ENCODE measurements at regions not wholly inside any gene's neighbourhood (a gene's known extent, or its start where the extent isn't known, plus 50 kb on each side); places are given as distances from the start of the nearest gene placed in this dataset.
A peak's percentile ranks its signal among the peaks of the same experiment; 100 is the strongest.
"Not testable (repeated sequence)": the region's sequence is repeated elsewhere in the genome, so short reads cannot be mapped to it uniquely, and the experiment has no call there.

- DNase-seq (ENCODE audit: insufficient read length, low spot score) (no peak), FAIRE-seq (no peak)
- no peak for TF ChIP-seq POLR2A (IDR thresholded peaks at IDR 0.05; ENCODE audit: low read depth, low read length)
Measured at GRCh38 chr17:51347851-51348584, 87.7 kb downstream of the UTP18 start.

GRCh38 chr17:51351080-51351479 lies 90.7 kb downstream of the UTP18 start:
- FAIRE-seq, result no peak
- no peak for TF ChIP-seq POLR2A (IDR thresholded peaks at IDR 0.05; ENCODE audit: low read depth, low read length)
- no peak for DNase-seq (ENCODE audit: insufficient read length, low spot score)

- FAIRE-seq, result no peak
- no peak for DNase-seq (ENCODE audit: insufficient read length, low spot score)
- TF ChIP-seq POLR2A (IDR thresholded peaks at IDR 0.05; ENCODE audit: low read depth, low read length), result no peak
Measured at GRCh38 chr17:51351890-51352289, 91.5 kb downstream of the UTP18 start.

DNA sequence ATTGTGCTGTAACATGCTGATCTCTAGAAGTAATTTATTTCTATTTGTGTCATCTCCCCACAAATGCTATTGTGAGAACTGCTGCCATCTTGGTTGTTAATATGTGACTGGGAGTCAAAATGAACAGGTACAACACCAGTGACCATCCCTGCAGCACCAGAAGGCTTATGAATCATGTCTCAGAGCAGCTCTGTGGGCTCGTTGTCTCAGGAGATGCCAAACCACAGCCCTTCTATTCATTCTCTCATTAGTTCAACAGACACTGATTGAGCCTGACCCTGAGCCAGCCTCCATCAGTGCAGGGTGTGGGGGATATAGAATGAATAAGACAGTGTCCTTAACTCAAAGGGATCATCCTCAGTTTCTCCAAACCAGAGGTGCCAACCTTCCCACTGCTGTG lies 92.5 kb downstream of the UTP18 start:
- TF ChIP-seq POLR2A (IDR thresholded peaks at IDR 0.05; ENCODE audit: low read depth, low read length), result no peak
- no peak for DNase-seq (ENCODE audit: insufficient read length, low spot score)

DNA sequence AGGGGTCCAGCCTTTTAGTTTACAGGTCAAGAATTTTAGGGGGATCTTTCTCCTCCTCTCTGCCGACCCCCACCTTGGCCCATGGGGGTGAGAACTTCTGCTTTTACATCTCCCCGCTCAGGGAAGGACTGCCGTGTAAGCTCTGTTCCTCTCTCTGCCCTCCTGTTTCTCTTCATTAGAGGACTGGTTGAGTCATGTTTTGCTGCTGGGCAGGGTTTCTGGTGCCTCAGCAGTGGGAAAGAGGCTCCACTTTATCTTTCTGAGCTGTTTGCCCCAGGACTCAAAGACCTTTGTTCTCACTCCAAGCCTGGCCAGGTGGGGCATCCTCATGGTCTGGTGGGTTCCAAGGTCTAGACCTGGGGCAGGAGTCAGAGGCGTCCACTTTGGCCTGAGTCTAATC lies 93.0 kb downstream of the UTP18 start:
- TF ChIP-seq POLR2A (IDR thresholded peaks at IDR 0.05; ENCODE audit: low read depth, low read length), result no peak
- FAIRE-seq (no peak), DNase-seq (ENCODE audit: insufficient read length, low spot score) (no peak)

More for the DNA sequence above, 92.5 kb downstream of the UTP18 start:
- no peak for FAIRE-seq

GRCh38 chr17:51354936-51355335 lies 94.6 kb downstream of the UTP18 start:
- FAIRE-seq, result no peak
- no peak for DNase-seq (ENCODE audit: insufficient read length, low spot score)
- TF ChIP-seq POLR2A (IDR thresholded peaks at IDR 0.05; ENCODE audit: low read depth, low read length), result no peak

DNA sequence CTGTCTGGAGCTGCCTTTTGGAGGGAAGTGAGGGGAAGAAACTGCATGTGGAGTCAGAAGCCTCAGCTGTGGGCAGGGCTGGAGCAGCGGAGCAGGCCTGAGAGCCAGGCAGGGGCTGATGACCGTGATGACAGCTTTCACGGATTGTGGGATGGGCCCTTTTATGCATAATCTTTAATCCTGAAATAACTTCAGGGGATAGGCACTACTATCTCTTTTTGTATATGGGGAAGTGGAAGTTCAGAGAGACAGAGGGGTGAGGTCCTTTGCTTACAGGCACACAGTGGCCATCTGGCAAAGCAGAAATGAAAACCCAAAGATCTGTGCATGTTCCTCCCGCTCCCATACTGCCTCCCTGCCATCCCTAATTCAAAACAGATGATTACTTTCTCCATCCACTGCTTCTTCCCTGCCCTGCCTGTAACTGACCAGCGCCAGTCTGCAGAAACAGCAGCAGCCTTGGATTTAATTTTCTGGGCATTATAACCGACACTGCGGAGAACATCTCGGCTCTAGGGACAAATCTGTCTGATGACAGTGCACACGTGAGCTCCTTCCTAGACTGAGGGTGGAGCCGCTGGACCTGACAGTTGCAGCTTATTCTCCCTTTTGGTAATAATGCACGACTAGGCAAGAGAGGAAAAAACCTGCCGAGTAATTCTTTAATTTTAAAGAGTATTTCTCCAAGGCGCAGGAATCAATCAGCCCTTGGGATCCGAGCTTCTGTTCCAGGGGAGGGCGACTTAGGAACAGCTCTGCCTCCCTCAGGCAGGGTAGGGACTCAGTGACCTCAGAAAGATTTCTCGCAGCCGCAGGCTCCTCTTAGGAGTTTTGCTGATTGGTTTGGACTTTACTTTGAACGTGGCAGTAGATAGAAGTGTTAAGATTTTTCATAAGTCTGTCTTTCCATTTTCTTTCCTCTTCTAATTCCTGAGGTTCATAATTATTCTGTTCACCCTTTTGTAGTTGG lies 95.4 kb downstream of the UTP18 start:
- TF ChIP-seq POLR2A (IDR thresholded peaks at IDR 0.05; ENCODE audit: low read depth, low read length), result no peak
- DNase-seq (ENCODE audit: insufficient read length, low spot score) (no peak), FAIRE-seq (no peak)

GRCh38 chr17:51359055-51359454 lies 98.7 kb downstream of the UTP18 start:
- FAIRE-seq (no peak), DNase-seq (ENCODE audit: insufficient read length, low spot score) (no peak)
- TF ChIP-seq POLR2A (IDR thresholded peaks at IDR 0.05; ENCODE audit: low read depth, low read length), result no peak

DNA sequence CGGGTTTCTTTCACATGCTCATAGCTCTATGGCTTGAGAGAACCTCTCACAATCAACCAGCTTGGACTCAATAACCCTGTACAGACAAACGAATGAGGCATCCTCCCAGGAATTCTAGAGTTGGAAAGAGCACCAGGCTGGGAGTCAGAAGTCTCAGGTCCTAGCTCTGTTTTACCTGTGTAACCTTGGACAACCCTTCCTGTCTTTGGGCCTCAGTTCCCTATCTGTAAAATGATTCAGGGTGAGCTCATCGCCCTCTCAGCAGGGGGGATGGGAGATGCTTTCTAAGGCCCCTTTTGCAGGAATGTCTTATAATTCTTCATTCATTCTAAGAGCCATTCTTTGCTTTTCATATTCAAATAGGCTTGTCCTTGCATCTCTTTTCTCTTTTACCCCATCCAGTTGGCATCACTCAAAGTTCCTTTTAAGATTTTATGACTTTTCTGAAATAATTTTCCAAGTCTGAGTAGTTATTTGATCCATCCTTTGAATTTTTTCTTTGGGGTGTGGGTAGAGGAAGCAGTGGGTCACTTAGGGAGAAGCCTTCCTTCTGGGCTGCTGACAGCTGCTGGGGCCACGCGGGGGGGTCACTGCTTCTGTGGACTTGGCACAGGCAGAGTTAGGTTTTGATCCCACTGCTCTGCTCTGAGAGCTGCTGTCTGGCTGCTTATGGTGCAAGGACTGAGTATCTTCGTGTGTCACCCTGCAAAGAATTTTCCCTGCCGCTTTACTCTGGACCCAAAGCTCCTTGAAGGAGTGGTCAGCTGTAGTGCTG lies 102.7 kb downstream of the UTP18 start:
- no peak for TF ChIP-seq POLR2A (IDR thresholded peaks at IDR 0.05; ENCODE audit: low read depth, low read length)
- DNase-seq (ENCODE audit: insufficient read length, low spot score), result no peak
- FAIRE-seq, result no peak

GRCh38 chr17:51365090-51365489 lies 104.7 kb downstream of the UTP18 start:
- TF ChIP-seq POLR2A (IDR thresholded peaks at IDR 0.05; ENCODE audit: low read depth, low read length), result no peak
- DNase-seq (ENCODE audit: insufficient read length, low spot score) (no peak), FAIRE-seq (no peak)

- no peak for FAIRE-seq
- DNase-seq (ENCODE audit: insufficient read length, low spot score), result no peak
- no peak for TF ChIP-seq POLR2A (IDR thresholded peaks at IDR 0.05; ENCODE audit: low read depth, low read length)
Measured at GRCh38 chr17:51366866-51367265, 106.5 kb downstream of the UTP18 start.

- not testable (repeated sequence) for FAIRE-seq; DNase-seq (ENCODE audit: insufficient read length, low spot score)
Measured at GRCh38 chr17:51367836-51368235, 107.5 kb downstream of the UTP18 start.

DNA sequence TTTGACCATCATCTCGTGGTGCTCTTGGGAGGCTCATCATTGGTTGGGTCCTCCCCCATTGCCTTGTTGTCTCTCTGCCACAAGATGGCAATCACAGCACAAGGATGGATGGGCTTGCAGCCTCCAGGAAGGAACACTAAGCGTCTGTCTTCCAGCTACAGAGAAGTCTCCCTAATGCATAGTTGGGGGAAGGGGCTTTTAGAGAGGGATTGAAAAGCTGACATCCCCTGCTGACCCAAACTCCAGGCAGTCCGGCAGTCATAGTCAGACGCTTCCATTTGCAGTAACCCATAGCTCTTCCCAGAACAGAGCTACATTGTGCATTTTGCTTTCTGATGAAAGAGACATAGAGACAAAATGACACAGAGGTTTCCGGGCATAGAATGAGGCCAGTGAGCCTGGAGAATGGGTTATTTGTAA lies 111.4 kb downstream of the UTP18 start:
- FAIRE-seq (no peak), DNase-seq (ENCODE audit: insufficient read length, low spot score) (peak; percentile 64)
- no peak for TF ChIP-seq POLR2A (IDR thresholded peaks at IDR 0.05; ENCODE audit: low read depth, low read length)

All from H54 (cell line).